ENCODE measurements at regions not wholly inside any gene's neighbourhood (a gene's known extent, or its start where the extent isn't known, plus 50 kb on each side); places are given as distances from the start of the nearest gene placed in this dataset.
A peak's percentile ranks its signal among the peaks of the same experiment; 100 is the strongest.

GRCh38 chr1:98813738-98814309 lies 152.3 kb downstream of the SNX7 start:
- DNase-seq: no peak

DNA sequence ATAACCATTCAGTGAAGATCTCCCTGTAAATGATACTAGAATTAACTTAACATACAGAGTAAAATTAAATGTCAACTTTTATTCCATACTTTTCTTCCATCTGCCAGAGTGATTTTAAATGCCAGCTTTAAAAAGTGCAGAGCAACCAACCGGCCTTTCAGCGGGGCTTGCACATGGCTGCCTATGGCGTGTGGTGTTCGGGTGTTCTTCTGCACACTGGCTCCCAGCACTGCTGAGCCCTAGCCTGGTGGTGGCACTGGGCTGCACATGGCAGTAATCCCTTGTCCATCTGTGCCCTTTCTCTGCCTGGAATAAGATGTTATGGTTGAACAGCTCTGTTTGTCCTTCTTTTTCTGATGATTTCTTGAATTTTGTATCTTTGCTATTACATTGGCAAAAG lies 156.3 kb downstream of the SNX7 start:
- DNase-seq: no peak

DNA sequence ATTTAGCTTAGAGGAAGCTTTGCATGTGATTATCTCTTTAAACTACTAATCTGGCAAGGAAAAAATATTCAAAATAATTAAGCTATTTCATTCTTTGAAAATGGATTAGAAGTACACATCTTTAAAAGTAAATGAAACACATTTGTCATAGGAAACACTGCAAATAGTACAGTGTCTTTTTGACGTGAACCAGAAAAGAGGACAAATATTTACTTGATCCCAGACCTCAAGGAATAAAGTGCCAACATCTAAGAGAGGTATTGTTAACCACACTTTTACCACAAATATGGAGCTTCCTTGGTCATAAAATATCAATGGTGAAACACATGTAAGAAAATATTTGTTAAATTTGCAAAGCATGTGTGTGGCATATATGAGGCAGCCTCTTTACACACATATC lies 159.9 kb downstream of the SNX7 start:
- DNase-seq: no peak

DNA sequence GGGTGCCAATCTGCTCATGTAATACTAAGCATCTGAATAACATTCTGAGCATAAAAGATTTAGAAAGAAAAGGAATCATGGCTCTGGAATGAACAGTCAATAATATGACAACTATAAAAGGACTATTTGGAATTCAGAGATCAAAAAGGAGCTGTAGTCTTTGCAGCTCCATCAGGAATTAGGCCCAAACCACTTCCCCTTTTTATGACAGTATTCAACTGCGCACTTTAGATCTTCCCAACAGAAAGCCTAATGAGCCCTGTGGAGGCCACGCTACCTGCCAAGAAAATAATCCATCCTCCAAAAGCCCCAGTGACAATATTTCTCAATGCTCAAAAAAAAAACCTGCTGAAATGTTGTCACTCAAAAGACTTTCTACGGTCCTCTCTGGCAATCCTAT lies 163.2 kb downstream of the SNX7 start:
- DNase-seq: peak; percentile 1

GRCh38 chr1:98827041-98827440 lies 165.5 kb downstream of the SNX7 start:
- DNase-seq: no peak

DNA sequence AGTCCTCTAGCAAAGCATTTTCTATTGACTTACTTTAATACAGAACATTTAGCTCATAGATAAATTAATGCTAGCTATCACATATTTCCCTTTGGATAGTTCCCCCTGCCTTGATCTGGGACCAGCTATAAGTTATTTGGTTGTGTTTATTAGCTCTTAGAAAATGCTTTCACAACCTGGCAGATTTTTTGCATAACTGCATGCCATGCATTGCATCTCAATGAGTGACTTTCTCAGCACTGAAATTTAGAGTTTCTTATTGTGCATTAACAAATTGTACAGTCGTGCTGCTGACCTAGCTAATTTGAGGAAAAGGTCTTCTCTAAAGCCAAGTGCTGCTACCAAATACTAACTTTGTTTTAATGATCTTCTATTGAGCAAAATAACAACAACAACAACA lies 164.8 kb downstream of the PLPPR5 start:
- DNase-seq: peak; percentile 21
